Activated CD4-positive, CD25-positive, alpha-beta regulatory T cell treated with anti-CD3 and anti-CD28 coated beads, Interleukin-2, amount 50 U/mL, for 16 hours (primary cell): ENCODE measurements at regions not wholly inside any gene's neighbourhood (a gene's known extent, or its start where the extent isn't known, plus 50 kb on each side); places are given as distances from the start of the nearest gene placed in this dataset.
"Not testable (repeated sequence)": the region's sequence is repeated elsewhere in the genome, so short reads cannot be mapped to it uniquely, and the experiment has no call there.

Experiments used
- DNase-seq: peaks from one replicate; pipeline ENCODE4 v3.0.0-alpha.2; 2020; ENCODE audit warnings: low read depth, low spot score

GRCh38 chr16:85220964-85221731, 108.9 kb upstream of the CIBAR2 start:
- no peak for DNase-seq

GRCh38 chr16:85221771-85222154, 109.5 kb upstream of the CIBAR2 start:
- DNase-seq, result no peak

GRCh38 chr16:85222155-85222863, 110.0 kb upstream of the CIBAR2 start:
- no peak for DNase-seq

GRCh38 chr16:85225257-85225656, 113.0 kb upstream of the CIBAR2 start:
- no peak for DNase-seq

- DNase-seq, result no peak
Measured at GRCh38 chr16:85225721-85226120, 113.4 kb upstream of the CIBAR2 start.

GRCh38 chr16:85227084-85227945, 115.0 kb upstream of the CIBAR2 start:
- DNase-seq, result no peak

- DNase-seq, result no peak
Measured at GRCh38 chr16:85227946-85228862, 115.9 kb upstream of the CIBAR2 start.

- no peak for DNase-seq
Measured at GRCh38 chr16:85228970-85229430, 116.7 kb upstream of the CIBAR2 start.

- no peak for DNase-seq
Measured at GRCh38 chr16:85229869-85230462, 117.7 kb upstream of the CIBAR2 start.

- DNase-seq, result not testable (repeated sequence)
Measured at GRCh38 chr16:85230764-85231383, 118.6 kb upstream of the CIBAR2 start.

GRCh38 chr16:85231959-85232358, 119.7 kb upstream of the CIBAR2 start:
- DNase-seq, result no peak

GRCh38 chr16:85232369-85233142, 120.3 kb upstream of the CIBAR2 start:
- DNase-seq, result no peak

- no peak for DNase-seq
Measured at GRCh38 chr16:85233516-85233915, 121.2 kb upstream of the CIBAR2 start.

- no peak for DNase-seq
Measured at GRCh38 chr16:85234310-85235204, 122.3 kb upstream of the CIBAR2 start.

- DNase-seq, result no peak
Measured at GRCh38 chr16:85235991-85236817, 123.9 kb upstream of the CIBAR2 start.

GRCh38 chr16:85236818-85237150, 124.5 kb upstream of the CIBAR2 start:
- DNase-seq, result no peak

GRCh38 chr16:85237817-85238216, 125.5 kb upstream of the CIBAR2 start:
- DNase-seq, result no peak

GRCh38 chr16:85238233-85238647, 126.0 kb upstream of the CIBAR2 start:
- DNase-seq, result no peak
